MCF 10A (cell line): ENCODE measurements at regions not wholly inside any gene's neighbourhood (a gene's known extent, or its start where the extent isn't known, plus 50 kb on each side); places are given as distances from the start of the nearest gene placed in this dataset.

ENCODE experiments used
- BruUV-seq: library from RNA; stranded (reverse); fragments of 400-500 nt; replicated peaks from 2 replicates; lab custom pipeline; 2021; lab: Mats Ljungman, UMichigan
- CTCF ChIA-PET: fragments of 300-600 bp; sonication (Branson Sonifier 250); formaldehyde crosslinking; extraction: SDS; loops from one replicate; lab custom pipeline; 2021; ENCODE audit warnings: antibody characterized with exemption, inconsistent platforms; lab: Yijun Ruan, JAX
- POLR2A ChIA-PET: fragments of 300-600, 350-650 bp; sonication (Branson Sonifier 250); formaldehyde crosslinking; extraction: SDS; loops from one replicate; lab custom pipeline; 2020; ENCODE audit warnings: antibody characterized with exemption, inconsistent platforms; lab: Yijun Ruan, JAX
- DNase-seq: peaks from one replicate; pipeline ENCODE4 v3.0.0-alpha.2; 2018; ENCODE audit not compliant: unreplicated experiment
- H3K27ac Mint-ChIP-seq: one replicate; pipeline ENCODE4 v1.8.0; 2022; ENCODE audit warnings: mild to moderate bottlenecking, low read depth, mixed read lengths; ENCODE audit not compliant: unreplicated experiment
- H3K27me3 Mint-ChIP-seq: one replicate; pipeline ENCODE4 v1.8.0; 2022; ENCODE audit warnings: mixed read lengths; ENCODE audit not compliant: insufficient read depth, unreplicated experiment
- H3K36me3 Mint-ChIP-seq: one replicate; pipeline ENCODE4 v1.8.0; 2022; ENCODE audit warnings: mild to moderate bottlenecking, moderate library complexity, mixed read lengths; ENCODE audit not compliant: insufficient read depth, unreplicated experiment
- H3K4me1 Mint-ChIP-seq: one replicate; pipeline ENCODE4 v1.8.0; 2022; ENCODE audit warnings: mixed read lengths; ENCODE audit not compliant: insufficient read depth, unreplicated experiment
- H3K4me3 Mint-ChIP-seq: one replicate; pipeline ENCODE4 v1.8.0; 2022; ENCODE audit warnings: mild to moderate bottlenecking, moderate library complexity, mixed read lengths; ENCODE audit not compliant: unreplicated experiment
- H3K9me3 Mint-ChIP-seq: one replicate; pipeline ENCODE4 v1.8.0; 2022; ENCODE audit warnings: mixed read lengths; ENCODE audit not compliant: unreplicated experiment
- intact Hi-C: fragments of 100-400 bp; cut with micrococcal nuclease; formaldehyde crosslinking; loops from 2 replicates; pipeline ENCODE4 v1.14.1; 2022
- TF ChIP-seq, protein P1 (sequence below): fragments of 200-600 bp; IDR thresholded peaks from one replicate; pipeline ENCODE4 v1.8.0; 2022; ENCODE audit warnings: antibody characterized with exemption, mild to moderate bottlenecking; ENCODE audit not compliant: unreplicated experiment

- H3K4me3 Mint-ChIP-seq, result no peak overlapping the region
- H3K36me3 Mint-ChIP-seq, result peaks cover 7% of the 10 kb centered on the region
- peak; percentile 7 for DNase-seq
- no TSS peak for BruUV-seq
- intact Hi-C loops, result no loop called here
- ChIA-PET CTCF (interaction anchor here (0.6 to 1.7 kb wide), 3 partner anchors 18 to 975 kb away, joined by 3 to 5 read pairs (median 4); no protein-coding TSS in a partner anchor), POLR2A (interaction anchor here (0.6 to 1.2 kb wide), 2 partner anchors 23 to 116 kb away, joined by 3 read pairs; no protein-coding TSS in a partner anchor)
- H3K4me1 Mint-ChIP-seq, result peaks cover 9% of the 10 kb centered on the region
- no peaks in the 10 kb centered on the region for H3K27me3 Mint-ChIP-seq
- no peak overlapping the region for H3K27ac Mint-ChIP-seq
- TF ChIP-seq, protein P1, sequence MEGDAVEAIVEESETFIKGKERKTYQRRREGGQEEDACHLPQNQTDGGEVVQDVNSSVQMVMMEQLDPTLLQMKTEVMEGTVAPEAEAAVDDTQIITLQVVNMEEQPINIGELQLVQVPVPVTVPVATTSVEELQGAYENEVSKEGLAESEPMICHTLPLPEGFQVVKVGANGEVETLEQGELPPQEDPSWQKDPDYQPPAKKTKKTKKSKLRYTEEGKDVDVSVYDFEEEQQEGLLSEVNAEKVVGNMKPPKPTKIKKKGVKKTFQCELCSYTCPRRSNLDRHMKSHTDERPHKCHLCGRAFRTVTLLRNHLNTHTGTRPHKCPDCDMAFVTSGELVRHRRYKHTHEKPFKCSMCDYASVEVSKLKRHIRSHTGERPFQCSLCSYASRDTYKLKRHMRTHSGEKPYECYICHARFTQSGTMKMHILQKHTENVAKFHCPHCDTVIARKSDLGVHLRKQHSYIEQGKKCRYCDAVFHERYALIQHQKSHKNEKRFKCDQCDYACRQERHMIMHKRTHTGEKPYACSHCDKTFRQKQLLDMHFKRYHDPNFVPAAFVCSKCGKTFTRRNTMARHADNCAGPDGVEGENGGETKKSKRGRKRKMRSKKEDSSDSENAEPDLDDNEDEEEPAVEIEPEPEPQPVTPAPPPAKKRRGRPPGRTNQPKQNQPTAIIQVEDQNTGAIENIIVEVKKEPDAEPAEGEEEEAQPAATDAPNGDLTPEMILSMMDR, result no peak
- no peaks in the 10 kb centered on the region for H3K9me3 Mint-ChIP-seq
Observed at GRCh38 chr4:65071564-65071963, 598.7 kb downstream of the EPHA5 start.

DNA sequence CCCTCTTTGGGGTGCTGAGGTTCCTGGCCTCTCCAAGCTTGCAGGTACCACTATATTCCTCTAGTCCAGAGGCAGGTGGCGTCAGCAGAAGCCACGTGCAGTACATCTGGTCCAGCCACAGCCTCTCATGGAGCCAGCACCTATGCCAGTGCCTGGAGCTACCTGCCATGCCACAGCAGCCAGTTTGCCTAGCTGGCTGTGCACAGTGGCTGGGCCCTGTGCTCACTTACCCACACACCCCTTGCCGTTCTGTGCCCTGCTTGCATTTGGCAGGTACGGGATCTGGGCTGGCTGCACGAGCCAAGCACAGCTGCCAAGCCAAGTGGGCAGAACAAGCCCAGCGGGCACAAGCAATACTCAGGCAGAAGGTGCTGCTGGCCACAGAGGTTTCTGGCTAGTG lies 601.1 kb downstream of the EPHA5 start:
- no peak overlapping the region for H3K27ac Mint-ChIP-seq
- CTCF ChIA-PET, result interaction anchor here (0.6 to 0.9 kb wide), 3 partner anchors 19 to 61 kb away, joined by 3 to 5 read pairs (median 3); no protein-coding TSS in a partner anchor
- no peaks in the 10 kb centered on the region for H3K27me3 Mint-ChIP-seq
- POLR2A ChIA-PET, result interaction anchor here (1.1 kb wide), 1 partner anchor 9 kb away, joined by 3 read pairs; no protein-coding TSS in a partner anchor
- H3K9me3 Mint-ChIP-seq, result no peaks in the 10 kb centered on the region
- no peak for DNase-seq
- H3K4me3 Mint-ChIP-seq, result no peak overlapping the region
- TF ChIP-seq, protein P1, result no peak
- peaks cover 9% of the 10 kb centered on the region for H3K4me1 Mint-ChIP-seq
- peaks cover 7% of the 10 kb centered on the region for H3K36me3 Mint-ChIP-seq
- no TSS peak for BruUV-seq
- intact Hi-C loops, result no loop called here

DNA sequence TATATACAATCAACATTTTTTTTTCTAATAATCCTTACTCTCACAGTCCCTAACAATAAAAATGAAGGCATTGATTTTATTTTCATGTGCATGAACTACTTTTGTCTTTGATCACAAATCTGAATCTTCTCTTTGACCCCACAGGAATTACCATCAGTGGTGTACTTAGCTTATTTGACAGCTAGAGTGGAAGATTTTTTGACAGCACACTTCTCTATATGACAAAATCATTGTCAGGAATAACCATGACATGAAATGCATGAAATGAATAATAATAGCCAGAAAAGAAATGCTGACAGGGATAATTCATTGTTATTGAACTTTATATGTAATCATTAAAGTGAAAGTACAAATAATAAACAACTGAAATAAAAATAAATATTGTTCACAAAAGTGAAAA lies 604.2 kb downstream of the EPHA5 start:
- Mint-ChIP-seq H3K36me3 (peaks cover 2% of the 10 kb centered on the region), H3K4me1 (peaks cover under 1% of the 10 kb centered on the region), H3K4me3 (no peak overlapping the region), H3K27me3 (no peaks in the 10 kb centered on the region), H3K27ac (no peak overlapping the region), H3K9me3 (no peaks in the 10 kb centered on the region)
- BruUV-seq, result no TSS peak
- ChIA-PET CTCF (interaction anchor here (0.7 kb wide), 1 partner anchor 294 kb away, joined by 3 read pairs; no protein-coding TSS in a partner anchor), POLR2A (interaction anchor here (0.6 kb wide), 1 partner anchor 23 kb away, joined by 3 read pairs; no protein-coding TSS in a partner anchor)
- TF ChIP-seq, protein P1, result no peak
- intact Hi-C loops, result no loop called here
- no peak for DNase-seq

DNA sequence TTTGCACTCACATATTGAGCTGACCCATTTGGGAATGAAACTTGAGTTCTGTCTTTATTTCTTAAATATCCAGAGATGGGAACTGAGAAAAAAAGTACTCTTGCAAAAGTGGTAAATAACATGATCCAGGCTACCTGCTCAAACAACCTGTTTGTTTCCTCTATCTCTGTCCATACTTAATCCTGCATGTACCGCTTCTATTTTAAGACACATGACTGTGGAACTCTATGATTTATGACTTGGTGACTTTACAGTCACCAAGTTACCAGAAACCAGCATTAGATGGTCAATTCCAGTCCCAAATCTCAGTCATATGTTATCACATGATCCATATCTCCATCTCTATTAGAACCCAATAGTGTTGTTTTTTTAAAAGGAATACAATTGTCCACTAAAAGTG lies 606.7 kb downstream of the EPHA5 start:
- Mint-ChIP-seq H3K4me1 (no peaks in the 10 kb centered on the region), H3K36me3 (no peaks in the 10 kb centered on the region), H3K9me3 (no peaks in the 10 kb centered on the region), H3K27me3 (no peaks in the 10 kb centered on the region), H3K27ac (no peak overlapping the region), H3K4me3 (no peak overlapping the region)
- ChIA-PET POLR2A (no interaction called here), CTCF (interaction anchor here (0.6 kb wide), 1 partner anchor 355 kb away, joined by 4 read pairs; no protein-coding TSS in a partner anchor)
- TF ChIP-seq, protein P1, result no peak
- DNase-seq, result no peak
- no TSS peak for BruUV-seq
- intact Hi-C loops, result no loop called here
